Left hindlimb (tissue), 1 donor: ENCODE measurements at regions not wholly inside any gene's neighbourhood (a gene's known extent, or its start where the extent isn't known, plus 50 kb on each side); places are given as distances from the start of the nearest gene placed in this dataset.
"Not testable (repeated sequence)": the region's sequence is repeated elsewhere in the genome, so short reads cannot be mapped to it uniquely, and the experiment has no call there.

Source experiments
- DNase-seq: peaks from one replicate; pipeline ENCODE4 v3.0.0-alpha.2; 2018

GRCh38 chr2:224174521-224174920 is 135.4 kb upstream of the SERPINE2 start:
- DNase-seq = no peak

GRCh38 chr2:224173933-224174332 is 134.8 kb upstream of the SERPINE2 start:
- no peak for DNase-seq

GRCh38 chr2:224173210-224173609 is 134.1 kb upstream of the SERPINE2 start:
- no peak for DNase-seq

- no peak for DNase-seq
These were observed 132.1 kb upstream of the SERPINE2 start for GRCh38 chr2:224171226-224171625.

- no peak for DNase-seq
These were observed 130.8 kb upstream of the SERPINE2 start for GRCh38 chr2:224169847-224170246.

- DNase-seq = not testable (repeated sequence)
These were observed 128.7 kb upstream of the SERPINE2 start for GRCh38 chr2:224167781-224168180.

- no peak for DNase-seq
These were observed 127.6 kb upstream of the SERPINE2 start for GRCh38 chr2:224166654-224167053.

GRCh38 chr2:224165901-224166319 is 126.8 kb upstream of the SERPINE2 start:
- no peak for DNase-seq

GRCh38 chr2:224163566-224164307 is 124.7 kb upstream of the SERPINE2 start:
- no peak for DNase-seq

GRCh38 chr2:224162122-224162521 is 123.0 kb upstream of the SERPINE2 start:
- DNase-seq = no peak

- DNase-seq = no peak
These were observed 122.6 kb upstream of the SERPINE2 start for GRCh38 chr2:224161712-224162111.

- DNase-seq = no peak
These were observed 121.8 kb upstream of the SERPINE2 start for GRCh38 chr2:224160917-224161316.

- DNase-seq = no peak
These were observed 120.4 kb upstream of the SERPINE2 start for GRCh38 chr2:224159345-224159928.

GRCh38 chr2:224158831-224159230 is 119.7 kb upstream of the SERPINE2 start:
- no peak for DNase-seq

- DNase-seq = no peak
These were observed 119.0 kb upstream of the SERPINE2 start for GRCh38 chr2:224158061-224158460.

GRCh38 chr2:224157655-224158054 is 118.6 kb upstream of the SERPINE2 start:
- DNase-seq = peak; percentile 77

- no peak for DNase-seq
These were observed 117.3 kb upstream of the SERPINE2 start for GRCh38 chr2:224156436-224156835.

- no peak for DNase-seq
These were observed 116.8 kb upstream of the SERPINE2 start for GRCh38 chr2:224155896-224156295.

- DNase-seq = no peak
These were observed 116.3 kb upstream of the SERPINE2 start for GRCh38 chr2:224155371-224155770.

- no peak for DNase-seq
These were observed 112.7 kb upstream of the SERPINE2 start for GRCh38 chr2:224151680-224152310.

- no peak for DNase-seq
These were observed 112.1 kb upstream of the SERPINE2 start for GRCh38 chr2:224151161-224151560.

GRCh38 chr2:224148058-224148457 is 109.0 kb upstream of the SERPINE2 start:
- not testable (repeated sequence) for DNase-seq

GRCh38 chr2:224147174-224147573 is 108.1 kb upstream of the SERPINE2 start:
- DNase-seq = no peak
